ENCODE measurements at regions not wholly inside any gene's neighbourhood (a gene's known extent, or its start where the extent isn't known, plus 50 kb on each side); places are given as distances from the start of the nearest gene placed in this dataset.

GRCh38 chr17:77301694-77302266 lies 161.0 kb downstream of the SEC14L1 start:
- TF ChIP-seq POLR2A (IDR thresholded peaks at IDR 0.05) (no peak), POLR2AphosphoS5 (IDR thresholded peaks at IDR 0.05) (no peak), EP300 (IDR thresholded peaks at IDR 0.05) (no peak)
- TF ChIP-seq, protein P1, sequence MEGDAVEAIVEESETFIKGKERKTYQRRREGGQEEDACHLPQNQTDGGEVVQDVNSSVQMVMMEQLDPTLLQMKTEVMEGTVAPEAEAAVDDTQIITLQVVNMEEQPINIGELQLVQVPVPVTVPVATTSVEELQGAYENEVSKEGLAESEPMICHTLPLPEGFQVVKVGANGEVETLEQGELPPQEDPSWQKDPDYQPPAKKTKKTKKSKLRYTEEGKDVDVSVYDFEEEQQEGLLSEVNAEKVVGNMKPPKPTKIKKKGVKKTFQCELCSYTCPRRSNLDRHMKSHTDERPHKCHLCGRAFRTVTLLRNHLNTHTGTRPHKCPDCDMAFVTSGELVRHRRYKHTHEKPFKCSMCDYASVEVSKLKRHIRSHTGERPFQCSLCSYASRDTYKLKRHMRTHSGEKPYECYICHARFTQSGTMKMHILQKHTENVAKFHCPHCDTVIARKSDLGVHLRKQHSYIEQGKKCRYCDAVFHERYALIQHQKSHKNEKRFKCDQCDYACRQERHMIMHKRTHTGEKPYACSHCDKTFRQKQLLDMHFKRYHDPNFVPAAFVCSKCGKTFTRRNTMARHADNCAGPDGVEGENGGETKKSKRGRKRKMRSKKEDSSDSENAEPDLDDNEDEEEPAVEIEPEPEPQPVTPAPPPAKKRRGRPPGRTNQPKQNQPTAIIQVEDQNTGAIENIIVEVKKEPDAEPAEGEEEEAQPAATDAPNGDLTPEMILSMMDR (IDR thresholded peaks at IDR 0.05) = no peak

Measured in upper lobe of left lung (tissue), 4 donors.